Neuronal stem cell (in vitro differentiated cells): ENCODE measurements at regions not wholly inside any gene's neighbourhood (a gene's known extent, or its start where the extent isn't known, plus 50 kb on each side); places are given as distances from the start of the nearest gene placed in this dataset.

Experiments
- DNase-seq: peaks from one replicate; pipeline ENCODE4 v3.0.0-alpha.2; 2013; ENCODE audit warnings: low spot score
- H2AFZ ChIP-seq: one replicate; pipeline ENCODE4 v1.6.1; 2013; ENCODE audit warnings: mild to moderate bottlenecking, low read length, inconsistent platforms
- H2AK5ac ChIP-seq: 2 replicates; pipeline ENCODE4 v1.6.1; 2013; ENCODE audit warnings: low read depth, mild to moderate bottlenecking, inconsistent platforms, low read length, moderate library complexity, mixed read lengths
- H2BK120ac ChIP-seq: 2 replicates; pipeline ENCODE4 v1.6.1; 2013; ENCODE audit warnings: low read depth, mild to moderate bottlenecking, inconsistent platforms, low read length, moderate library complexity, mixed read lengths
- H2BK12ac ChIP-seq: one replicate; pipeline ENCODE4 v1.6.1; 2013; ENCODE audit warnings: low read length, inconsistent platforms
- H2BK15ac ChIP-seq: 2 replicates; pipeline ENCODE4 v1.6.1; 2013; ENCODE audit warnings: mild to moderate bottlenecking, low read length, inconsistent platforms, mixed read lengths
- H2BK5ac ChIP-seq: one replicate; pipeline ENCODE4 v1.6.1; 2013; ENCODE audit warnings: inconsistent platforms, mild to moderate bottlenecking, low read length, moderate library complexity
- H3K14ac ChIP-seq: one replicate; pipeline ENCODE4 v1.6.1; 2013; ENCODE audit warnings: low read length, inconsistent platforms
- H3K18ac ChIP-seq: 2 replicates; pipeline ENCODE4 v1.6.1; 2013; ENCODE audit warnings: low read length, inconsistent platforms
- H3K23ac ChIP-seq: 2 replicates; pipeline ENCODE4 v1.6.1; 2013; ENCODE audit warnings: low read depth, mild to moderate bottlenecking, mixed read lengths, low read length, inconsistent platforms; ENCODE audit not compliant: poor library complexity
- H3K27ac ChIP-seq: replicated peaks from 3 replicates; pipeline ENCODE4 v1.5.1; 2013; ENCODE audit warnings: low read length, inconsistent platforms
- H3K27me3 ChIP-seq, 3 experiments: 2 replicates each; pipeline ENCODE4 v1.6.1; 2013; ENCODE audit warnings: low read length in 3 of 3, mild to moderate bottlenecking in 2 of 3, inconsistent platforms in 1 of 3, low read depth in 1 of 3, mixed read lengths in 1 of 3, moderate library complexity in 1 of 3; ENCODE audit not compliant: control insufficient read depth in 3 of 3, insufficient read depth in 3 of 3
- H3K36me3 ChIP-seq, 2 donors: replicated peaks in 1 of 2; 2 replicates each; pipeline ENCODE4 v1.6.1; 2013; ENCODE audit warnings: low read length in 2 of 2; ENCODE audit not compliant: control insufficient read depth in 2 of 2, insufficient read depth in 2 of 2
- H3K4ac ChIP-seq: 2 replicates; pipeline ENCODE4 v1.6.1; 2013; ENCODE audit warnings: inconsistent platforms, mild to moderate bottlenecking, low read length, moderate library complexity
- H3K4me1 ChIP-seq, 2 donors: 1 replicate in 1 of 2; 2 replicates in 1 of 2; pipeline ENCODE4 v1.6.1; 2013; ENCODE audit warnings: low read length in 2 of 2, low read depth in 1 of 2; ENCODE audit not compliant: control insufficient read depth in 2 of 2, insufficient read depth in 1 of 2
- H3K4me2 ChIP-seq: one replicate; pipeline ENCODE4 v1.6.1; 2013; ENCODE audit warnings: mild to moderate bottlenecking, low read length, inconsistent platforms; ENCODE audit not compliant: insufficient read depth, poor library complexity, severe bottlenecking
- H3K4me3 ChIP-seq, 2 donors: 2 replicates each; pipeline ENCODE4 v1.5.1; 2013; ENCODE audit warnings: low read length in 2 of 2, mild to moderate bottlenecking in 2 of 2, inconsistent platforms in 1 of 2, moderate library complexity in 1 of 2
- H3K79me1 ChIP-seq: one replicate; pipeline ENCODE4 v1.6.1; 2013; ENCODE audit warnings: low read depth, mild to moderate bottlenecking, inconsistent platforms, low read length, moderate library complexity
- H3K9ac ChIP-seq: one replicate; pipeline ENCODE4 v1.6.1; 2013; ENCODE audit warnings: mild to moderate bottlenecking, low read depth, low read length, inconsistent platforms; ENCODE audit not compliant: poor library complexity
- H3K9me3 ChIP-seq, 2 donors: replicated peaks in 1 of 2; 2 replicates each; pipeline versions ENCODE3 to v1.6.1; 2013; ENCODE audit warnings: low read length in 2 of 2, mild to moderate bottlenecking in 2 of 2, inconsistent platforms in 1 of 2, low read depth in 1 of 2, mixed read lengths in 1 of 2, moderate library complexity in 1 of 2; ENCODE audit not compliant: control insufficient read depth in 2 of 2, insufficient read depth in 1 of 2
- H4K8ac ChIP-seq: one replicate; pipeline ENCODE4 v1.6.1; 2013; ENCODE audit warnings: low read depth, mild to moderate bottlenecking, inconsistent platforms, low read length, moderate library complexity
- H4K91ac ChIP-seq: one replicate; pipeline ENCODE4 v1.6.1; 2013; ENCODE audit warnings: low read length, low read depth, mild to moderate bottlenecking, inconsistent platforms; ENCODE audit not compliant: poor library complexity
- WGBS, 2 donors: extraction: QIAGEN DNeasy Blood & Tissue Kit; methylation state at CpG; one replicate each; pipeline ENCODE4 v1.1.7; 2013; ENCODE audit warnings: missing lambda C conversion rate in 2 of 2, mixed read lengths in 1 of 2; ENCODE audit not compliant: insufficient read length in 2 of 2, insufficient replicate concordance in 1 of 2; ENCODE audit errors: extremely low coverage in 2 of 2; 5-methylcytosine and 5-hydroxymethylcytosine counted together

GRCh38 chr11:43243927-43244326 is 67.9 kb upstream of the API5 start:
- H3K27me3 ChIP-seq: no peaks in the 10 kb centered on the region
- H3K79me1 ChIP-seq: no peaks in the 10 kb centered on the region
- H3K36me3 ChIP-seq: no peaks in the 10 kb centered on the region
- no peak overlapping the region for H4K8ac ChIP-seq
- H2BK15ac ChIP-seq: no peak overlapping the region
- no CpG with 5 or more reads among the region's 3 CpGs for WGBS, 2 donors
- no peak overlapping the region for H3K23ac ChIP-seq
- no peak overlapping the region for H3K9ac ChIP-seq
- H2BK12ac ChIP-seq: no peak overlapping the region
- no peak overlapping the region for H3K18ac ChIP-seq
- H2AFZ ChIP-seq: no peak overlapping the region
- no peak overlapping the region for H4K91ac ChIP-seq
- H3K9me3 ChIP-seq: no peaks in the 10 kb centered on the region
- no peak overlapping the region for H2BK120ac ChIP-seq
- no peak overlapping the region for H3K27ac ChIP-seq
- peaks cover 0 to 4% of the 10 kb centered on the region in 2 donors for H3K4me1 ChIP-seq
- H2AK5ac ChIP-seq: no peak overlapping the region
- no peak overlapping the region for H3K14ac ChIP-seq
- no peak overlapping the region for H3K4me2 ChIP-seq
- DNase-seq: no peak
- no peak overlapping the region for H3K4ac ChIP-seq
- H3K4me3 ChIP-seq: no peak overlapping the region
- no peak overlapping the region for H2BK5ac ChIP-seq

DNA sequence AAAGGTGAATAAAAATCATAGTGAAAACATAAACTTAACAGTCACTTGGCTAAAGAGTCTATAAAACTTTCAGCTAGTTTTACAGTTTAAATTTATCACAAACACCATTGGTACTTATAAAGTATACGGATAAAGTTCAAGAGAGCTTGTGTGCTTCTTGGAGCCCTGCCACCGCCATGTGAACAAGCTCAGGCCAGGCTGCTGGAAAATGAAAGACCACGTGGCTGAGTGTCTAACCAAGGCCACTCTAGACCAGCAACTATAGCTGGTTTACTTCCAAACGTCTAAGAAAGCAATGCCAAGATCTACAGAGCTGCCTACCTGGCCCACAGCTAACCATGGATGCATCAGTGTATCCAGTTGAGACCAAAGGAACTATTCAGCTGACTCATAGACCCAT is 66.3 kb upstream of the API5 start:
- no peak overlapping the region for H2BK15ac ChIP-seq
- no peak overlapping the region for H4K91ac ChIP-seq
- H3K27ac ChIP-seq: no peak overlapping the region
- no peak overlapping the region for H3K4me3 ChIP-seq
- no peak overlapping the region for H2AK5ac ChIP-seq
- H4K8ac ChIP-seq: no peak overlapping the region
- no peak overlapping the region for H3K4ac ChIP-seq
- H3K36me3 ChIP-seq: no peaks in the 10 kb centered on the region
- H2BK5ac ChIP-seq: no peak overlapping the region
- no peak for DNase-seq
- H3K9me3 ChIP-seq: no peaks in the 10 kb centered on the region
- WGBS, 2 donors: no CpG with 5 or more reads among the region's 4 CpGs
- H3K4me1 ChIP-seq: peaks cover 0 to 4% of the 10 kb centered on the region in 2 donors
- H3K79me1 ChIP-seq: no peaks in the 10 kb centered on the region
- H2BK120ac ChIP-seq: no peak overlapping the region
- no peak overlapping the region for H2BK12ac ChIP-seq
- H3K9ac ChIP-seq: no peak overlapping the region
- H3K4me2 ChIP-seq: no peak overlapping the region
- no peak overlapping the region for H3K14ac ChIP-seq
- H2AFZ ChIP-seq: no peak overlapping the region
- no peaks in the 10 kb centered on the region for H3K27me3 ChIP-seq
- no peak overlapping the region for H3K23ac ChIP-seq
- no peak overlapping the region for H3K18ac ChIP-seq

GRCh38 chr11:43250309-43250708 is 61.5 kb upstream of the API5 start:
- Histone ChIP-seq H3K36me3 (no peaks in the 10 kb centered on the region), H2AFZ (no peak overlapping the region), H3K4me3 (no peak overlapping the region), H3K4ac (no peak overlapping the region), H2BK120ac (no peak overlapping the region), H3K14ac (no peak overlapping the region), H3K27me3 (no peaks in the 10 kb centered on the region), H2BK5ac (no peak overlapping the region), H3K23ac (no peak overlapping the region), H4K91ac (no peak overlapping the region), H3K9ac (no peak overlapping the region), H3K4me2 (no peak overlapping the region), H3K18ac (no peak overlapping the region), H3K79me1 (no peaks in the 10 kb centered on the region), H2AK5ac (no peak overlapping the region), H3K27ac (no peak overlapping the region), H3K4me1 (peaks cover 0 to 2% of the 10 kb centered on the region in 2 donors), H3K9me3 (no peaks in the 10 kb centered on the region), H4K8ac (no peak overlapping the region), H2BK12ac (no peak overlapping the region), H2BK15ac (no peak overlapping the region)
- DNase-seq: no peak

- Histone ChIP-seq H3K9ac (no peak overlapping the region), H3K36me3 (no peaks in the 10 kb centered on the region), H2BK5ac (no peak overlapping the region), H2BK120ac (no peak overlapping the region), H3K27ac (no peak overlapping the region), H3K14ac (no peak overlapping the region), H3K27me3 (no peaks in the 10 kb centered on the region), H2AK5ac (no peak overlapping the region), H3K4ac (no peak overlapping the region), H3K9me3 (no peaks in the 10 kb centered on the region), H2BK12ac (no peak overlapping the region), H3K4me2 (no peak overlapping the region), H3K4me3 (no peak overlapping the region), H3K4me1 (no peaks in the 10 kb centered on the region), H3K79me1 (no peaks in the 10 kb centered on the region), H4K8ac (no peak overlapping the region), H3K23ac (no peak overlapping the region), H3K18ac (no peak overlapping the region), H2BK15ac (no peak overlapping the region), H4K91ac (no peak overlapping the region), H2AFZ (no peak overlapping the region)
- no peak for DNase-seq
- no CpG with 5 or more reads among the region's 2 CpGs for WGBS, 2 donors
Observed at GRCh38 chr11:43261775-43262174, 50.0 kb upstream of the API5 start.
